Vagina (tissue), 2 donors: ENCODE measurements at regions not wholly inside any gene's neighbourhood (a gene's known extent, or its start where the extent isn't known, plus 50 kb on each side); places are given as distances from the start of the nearest gene placed in this dataset.

Experiments used
- DNase-seq, 2 donors: peaks; one replicate each; pipeline ENCODE4 v3.0.0-alpha.2; 2017; ENCODE audit errors: extremely low spot score in 2 of 2
- H3K27ac ChIP-seq: fragments of 200-600 bp; sonication (generic); one replicate; pipeline ENCODE4 v1.5.1; 2019
- H3K27me3 ChIP-seq: fragments of 200-600 bp; sonication (generic); one replicate; pipeline ENCODE4 v1.5.1; 2019
- H3K36me3 ChIP-seq, 2 donors: fragments of 200-600 bp; sonication (generic); one replicate each; pipeline ENCODE4 v1.5.1; 2017 to 2019
- H3K4me1 ChIP-seq: fragments of 200-600 bp; sonication (generic); one replicate; pipeline ENCODE4 v1.5.1; 2019
- H3K4me3 ChIP-seq, 2 donors: fragments of 200-600 bp; sonication (generic); 1 replicate in 1 of 2; 2 replicates in 1 of 2; pipeline ENCODE4 v1.5.1; 2016 to 2019
- H3K9me3 ChIP-seq: fragments of 200-600 bp; sonication (generic); one replicate; pipeline ENCODE4 v1.5.1; 2019
- CTCF ChIP-seq, 3 experiments: fragments of 450-650 bp in 2 of 3; fragments of 200-600 bp in 1 of 3; sonication (generic) in 1 of 3; IDR thresholded peaks; one replicate each; pipeline ENCODE4 v1.5.1; 2017 to 2019; ENCODE audit warnings: antibody characterized with exemption in 3 of 3, mild to moderate bottlenecking in 2 of 3, moderate library complexity in 2 of 3
- POLR2A ChIP-seq, 2 donors: fragments of 450-650 bp; IDR thresholded peaks; one replicate each; pipeline ENCODE4 v1.6.1; 2017; ENCODE audit warnings: antibody characterized with exemption in 2 of 2, mild to moderate bottlenecking in 2 of 2, moderate library complexity in 2 of 2
- POLR2AphosphoS5 ChIP-seq, 2 donors: sonication (generic); formaldehyde crosslinking; IDR thresholded peaks; one replicate each; pipeline ENCODE4 v1.9.0; 2017; ENCODE audit warnings: antibody characterized with exemption in 2 of 2, mild to moderate bottlenecking in 2 of 2, low read depth in 1 of 2; ENCODE audit not compliant: insufficient read depth in 1 of 2
- intact Hi-C: fragments of 100-400 bp; cut with DNase I; formaldehyde crosslinking; loops from one replicate; pipeline ENCODE4 v1.15.1; 2023

- TF ChIP-seq POLR2AphosphoS5 (IDR thresholded peaks at IDR 0.05; ENCODE audit: insufficient read depth in 1 of 2, low read depth in 1 of 2) (peak; percentile 67 to 94), POLR2A (IDR thresholded peaks at IDR 0.05) (no peak), CTCF (IDR thresholded peaks at IDR 0.05) (no peak)
- H3K4me3 ChIP-seq: no peak overlapping the region
- DNase-seq: peak in 1 of 2 donors; percentile 99
These were observed 241.0 kb downstream of the DLL1 start for GRCh38 chr6:170049641-170050561.

GRCh38 chr6:170048615-170049256 lies 242.1 kb downstream of the DLL1 start:
- H3K9me3 ChIP-seq: no peaks in the 10 kb centered on the region
- no peaks in the 10 kb centered on the region for H3K36me3 ChIP-seq
- H3K27me3 ChIP-seq: no peaks in the 10 kb centered on the region
- intact Hi-C loops: no loop called here
- no peak for DNase-seq
- H3K4me3 ChIP-seq: no peak overlapping the region
- peak in 1 of 2 donors; percentile 88 for TF ChIP-seq POLR2AphosphoS5 (IDR thresholded peaks at IDR 0.05; ENCODE audit: insufficient read depth in 1 of 2, low read depth in 1 of 2)
- peak in 1 of 2 donors; percentile 21 for TF ChIP-seq POLR2A (IDR thresholded peaks at IDR 0.05)
- TF ChIP-seq CTCF (IDR thresholded peaks at IDR 0.05): no peak
- H3K4me1 ChIP-seq: peaks cover 28% of the 10 kb centered on the region
- H3K27ac ChIP-seq: peak overlapping the region; percentile 83

More at GRCh38 chr6:170049641-170050561, 241.0 kb downstream of the DLL1 start:
- Histone ChIP-seq H3K4me1 (peaks cover 28% of the 10 kb centered on the region), H3K27ac (peak overlapping the region; percentile 83), H3K9me3 (no peaks in the 10 kb centered on the region), H3K36me3 (no peaks in the 10 kb centered on the region), H3K27me3 (no peaks in the 10 kb centered on the region)
- intact Hi-C loops: no loop called here

GRCh38 chr6:170047823-170048222 lies 243.1 kb downstream of the DLL1 start:
- Histone ChIP-seq H3K27me3 (no peaks in the 10 kb centered on the region), H3K4me1 (peaks cover 28% of the 10 kb centered on the region), H3K36me3 (no peaks in the 10 kb centered on the region), H3K4me3 (no peak overlapping the region), H3K27ac (peak overlapping the region; percentile 83), H3K9me3 (no peaks in the 10 kb centered on the region)
- TF ChIP-seq POLR2A (IDR thresholded peaks at IDR 0.05) (no peak), CTCF (IDR thresholded peaks at IDR 0.05) (no peak), POLR2AphosphoS5 (IDR thresholded peaks at IDR 0.05; ENCODE audit: insufficient read depth in 1 of 2, low read depth in 1 of 2) (no peak)
- intact Hi-C loops: no loop called here
- DNase-seq: no peak

GRCh38 chr6:170046791-170047626 lies 243.9 kb downstream of the DLL1 start:
- Histone ChIP-seq H3K27ac (peak overlapping the region; percentile 83), H3K27me3 (no peaks in the 10 kb centered on the region), H3K4me3 (no peak overlapping the region), H3K4me1 (peaks cover 28% of the 10 kb centered on the region), H3K36me3 (no peaks in the 10 kb centered on the region), H3K9me3 (no peaks in the 10 kb centered on the region)
- intact Hi-C loops: no loop called here
- TF ChIP-seq POLR2AphosphoS5 (IDR thresholded peaks at IDR 0.05; ENCODE audit: insufficient read depth in 1 of 2, low read depth in 1 of 2) (no peak), CTCF (IDR thresholded peaks at IDR 0.05) (no peak), POLR2A (IDR thresholded peaks at IDR 0.05) (no peak)
- no peak for DNase-seq
